CD14-positive monocyte (primary cell): ENCODE measurements at regions not wholly inside any gene's neighbourhood (a gene's known extent, or its start where the extent isn't known, plus 50 kb on each side); places are given as distances from the start of the nearest gene placed in this dataset.

Experiments
- DNase-seq, 3 donors: peaks; one replicate each; pipeline ENCODE4 v3.0.0-alpha.2; 2011 to 2022
- H2AFZ ChIP-seq: 2 replicates; pipeline ENCODE4 v1.6.0; 2012; ENCODE audit warnings: mild to moderate bottlenecking, low read depth, low read length, inconsistent platforms; ENCODE audit not compliant: insufficient read depth, poor library complexity, severe bottlenecking
- H3K27ac ChIP-seq, 2 donors: 1 replicate in 1 of 2; 2 replicates in 1 of 2; pipeline ENCODE4 v1.5.1; 2012 to 2013; ENCODE audit warnings: low read length in 2 of 2, control low read depth in 1 of 2, inconsistent platforms in 1 of 2, low read depth in 1 of 2, mild to moderate bottlenecking in 1 of 2
- H3K27me3 ChIP-seq, 2 donors: one replicate each; pipeline versions ENCODE4 v1.6.0 to v1.6.1; 2011 to 2013; ENCODE audit warnings: low read length in 2 of 2; ENCODE audit not compliant: control insufficient read depth in 2 of 2, insufficient read depth in 2 of 2
- H3K36me3 ChIP-seq, 2 donors: replicated peaks in 1 of 2; 1 replicate in 1 of 2; 2 replicates in 1 of 2; pipeline versions ENCODE4 v1.5.1 to v1.6.1; 2012 to 2013; ENCODE audit warnings: low read length in 2 of 2, control low read depth in 1 of 2, inconsistent platforms in 1 of 2, mild to moderate bottlenecking in 1 of 2; ENCODE audit not compliant: insufficient read depth in 2 of 2, control insufficient read depth in 1 of 2
- H3K4me1 ChIP-seq, 2 donors: 1 replicate in 1 of 2; 2 replicates in 1 of 2; pipeline versions ENCODE4 v1.5.1 to v1.6.1; 2012 to 2013; ENCODE audit warnings: low read length in 2 of 2, control low read depth in 1 of 2, inconsistent platforms in 1 of 2, mild to moderate bottlenecking in 1 of 2, moderate library complexity in 1 of 2; ENCODE audit not compliant: insufficient read depth in 2 of 2, control insufficient read depth in 1 of 2
- H3K4me2 ChIP-seq: replicated peaks from 2 replicates; pipeline ENCODE3; 2012; ENCODE audit warnings: low read length, moderate library complexity, mild to moderate bottlenecking; ENCODE audit not compliant: poor library complexity, severe bottlenecking; ENCODE audit errors: extremely low read depth
- H3K4me3 ChIP-seq, 3 experiments: fragments of 200-600 bp in 1 of 3; sonication (generic) in 1 of 3; replicated peaks in 1 of 3; 1 replicate in 2 of 3; 2 replicates in 1 of 3; pipeline ENCODE4 v1.5.1; 2011 to 2013; ENCODE audit warnings: low read length in 3 of 3, mild to moderate bottlenecking in 3 of 3, control low read depth in 2 of 3, low read depth in 2 of 3, inconsistent platforms in 1 of 3, moderate library complexity in 1 of 3
- H3K79me2 ChIP-seq: 2 replicates; pipeline ENCODE4 v1.6.0; 2012; ENCODE audit warnings: mild to moderate bottlenecking, control low read depth, inconsistent platforms, low read length, moderate library complexity; ENCODE audit not compliant: insufficient read depth
- H3K9ac ChIP-seq: 2 replicates; pipeline ENCODE4 v1.6.0; 2017; ENCODE audit warnings: low read length, mild to moderate bottlenecking; ENCODE audit not compliant: insufficient read depth, poor library complexity, severe bottlenecking
- H3K9me3 ChIP-seq, 2 donors: replicated peaks in 1 of 2; 1 replicate in 1 of 2; 2 replicates in 1 of 2; pipeline versions ENCODE4 v1.5.1 to v1.6.1; 2012 to 2013; ENCODE audit warnings: low read length in 2 of 2, control low read depth in 1 of 2; ENCODE audit not compliant: control insufficient read depth in 1 of 2, insufficient read depth in 1 of 2
- H4K20me1 ChIP-seq: 2 replicates; pipeline ENCODE4 v1.6.0; 2012; ENCODE audit warnings: mild to moderate bottlenecking, low read length, control low read depth, moderate library complexity; ENCODE audit not compliant: insufficient read depth
- H3K27ac Mint-ChIP-seq, 7 donors: one replicate each; pipeline ENCODE4 v1.8.0; 2020; ENCODE audit warnings: mild to moderate bottlenecking in 7 of 7, mixed read lengths in 7 of 7, moderate library complexity in 6 of 7, inconsistent platforms in 2 of 7
- H3K27me3 Mint-ChIP-seq, 3 donors: one replicate each; pipeline ENCODE4 v1.8.0; 2021 to 2022; ENCODE audit warnings: low read depth in 3 of 3, mild to moderate bottlenecking in 3 of 3, mixed read lengths in 3 of 3, moderate library complexity in 3 of 3, inconsistent platforms in 1 of 3
- H3K36me3 Mint-ChIP-seq, 2 donors: one replicate each; pipeline ENCODE4 v1.8.0; 2020; ENCODE audit warnings: mixed read lengths in 2 of 2, inconsistent platforms in 1 of 2, mild to moderate bottlenecking in 1 of 2
- H3K4me1 Mint-ChIP-seq: one replicate; pipeline ENCODE4 v1.8.0; 2020; ENCODE audit warnings: mild to moderate bottlenecking, mixed read lengths
- H3K4me3 Mint-ChIP-seq, 2 donors: one replicate each; pipeline ENCODE4 v1.8.0; 2020; ENCODE audit warnings: mild to moderate bottlenecking in 2 of 2, mixed read lengths in 2 of 2, moderate library complexity in 1 of 2
- H3K9me3 Mint-ChIP-seq, 7 donors: one replicate each; pipeline ENCODE4 v1.8.0; 2020 to 2022; ENCODE audit warnings: mixed read lengths in 7 of 7, mild to moderate bottlenecking in 6 of 7, moderate library complexity in 6 of 7, inconsistent platforms in 2 of 7
- CTCF ChIP-seq: fragments of 200-600 bp; IDR thresholded peaks from one replicate; pipeline ENCODE4 v1.8.0; 2022; ENCODE audit warnings: antibody characterized with exemption, mild to moderate bottlenecking
- WGBS: methylation state at CpG from one replicate; pipeline ENCODE4 v1.1.5; 2013; ENCODE audit warnings: missing lambda C conversion rate; ENCODE audit not compliant: insufficient coverage; 5-methylcytosine and 5-hydroxymethylcytosine counted together
- intact Hi-C, 2 donors: fragments of 100-400 bp; cut with micrococcal nuclease; formaldehyde crosslinking; loops; one replicate each; pipeline versions ENCODE4 v1.15.0 to v1.15.1; 2023

DNA sequence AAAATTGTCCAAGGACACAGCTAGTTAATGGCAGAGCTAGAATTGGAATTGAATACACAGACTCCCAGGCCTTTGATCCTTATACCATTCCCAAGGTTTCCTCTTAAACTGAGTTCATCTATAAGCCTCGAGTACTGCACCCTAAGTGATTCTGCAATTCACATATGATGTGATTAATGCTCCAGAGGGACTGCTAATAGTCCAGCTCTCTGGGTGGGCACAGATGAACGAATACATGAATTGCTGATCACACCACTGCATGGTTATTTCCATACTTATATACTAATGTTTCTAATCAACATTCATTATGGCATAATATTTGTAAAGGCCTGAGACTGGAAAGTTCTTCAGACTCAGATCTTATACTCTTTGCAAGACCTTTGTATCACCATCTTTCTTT lies 101.8 kb downstream of the NUFIP1 start:
- H3K27me3 Mint-ChIP-seq: peaks cover 0 to 6% (median 2%) of the 10 kb centered on the region in 3 donors
- Histone ChIP-seq H3K9me3 (no peaks in the 10 kb centered on the region), H3K36me3 (no peaks in the 10 kb centered on the region), H3K4me1 (no peaks in the 10 kb centered on the region), H2AFZ (no peak overlapping the region), H3K9ac (no peak overlapping the region), H3K27me3 (no peaks in the 10 kb centered on the region), H3K4me2 (no peak overlapping the region), H4K20me1 (no peaks in the 10 kb centered on the region), H3K27ac (no peak overlapping the region), H3K79me2 (no peaks in the 10 kb centered on the region), H3K4me3 (no peak overlapping the region)
- no peaks in the 10 kb centered on the region for H3K36me3 Mint-ChIP-seq
- H3K27ac Mint-ChIP-seq: no peak overlapping the region
- WGBS: no CpG with 5 or more reads among the region's 2 CpGs
- H3K4me3 Mint-ChIP-seq: no peak overlapping the region
- DNase-seq: no peak
- H3K9me3 Mint-ChIP-seq: peaks cover 0 to 1% (median 0%) of the 10 kb centered on the region in 7 donors
- no peaks in the 10 kb centered on the region for H3K4me1 Mint-ChIP-seq
- intact Hi-C loops: no loop called here
- no peak for TF ChIP-seq CTCF

GRCh38 chr13:44884076-44884729 lies 105.1 kb downstream of the NUFIP1 start:
- Mint-ChIP-seq H3K4me3 (no peak overlapping the region), H3K36me3 (no peaks in the 10 kb centered on the region), H3K27ac (no peak overlapping the region), H3K9me3 (peaks cover 0 to 1% (median 0%) of the 10 kb centered on the region in 7 donors), H3K4me1 (no peaks in the 10 kb centered on the region), H3K27me3 (peaks cover 0 to 6% (median 2%) of the 10 kb centered on the region in 3 donors)
- Histone ChIP-seq H3K79me2 (no peaks in the 10 kb centered on the region), H3K36me3 (no peaks in the 10 kb centered on the region), H3K9ac (no peak overlapping the region), H3K4me3 (no peak overlapping the region), H3K4me1 (no peaks in the 10 kb centered on the region), H3K9me3 (no peaks in the 10 kb centered on the region), H3K27me3 (no peaks in the 10 kb centered on the region), H2AFZ (no peak overlapping the region), H4K20me1 (no peaks in the 10 kb centered on the region), H3K4me2 (no peak overlapping the region), H3K27ac (no peak overlapping the region)
- no peak for TF ChIP-seq CTCF
- 93% methylated on average over 3 of the region's 5 CpGs for WGBS
- intact Hi-C loops: no loop called here
- DNase-seq: no peak
